ENCODE measurements at regions not wholly inside any gene's neighbourhood (a gene's known extent, or its start where the extent isn't known, plus 50 kb on each side); places are given as distances from the start of the nearest gene placed in this dataset.

GRCh38 chr20:3312940-3313682 lies 74.1 kb upstream of the SLC4A11 start:
- ATAC-seq (peak; percentile 54; the same call in 1 of the 3 replicates), FAIRE-seq (no peak), DNase-seq (ENCODE audit: extremely low read depth in 1 of 4, low spot score in 3 of 4) (no peak)
- Histone ChIP-seq H3K9ac (ENCODE audit: insufficient read depth in 1 of 2, low read depth in 2 of 2, low read length in 2 of 2) (no peak overlapping the region), H3K27ac (ENCODE audit: extremely low read depth, low read depth, low read length) (no peak overlapping the region), H3K79me2 (ENCODE audit: control insufficient read depth, insufficient read depth, low read length) (no peaks in the 10 kb centered on the region), H3K9me3 (replicated peaks; ENCODE audit: control insufficient read depth, insufficient read depth, low read depth, low read length) (no peaks in the 10 kb centered on the region), H3K36me3 (ENCODE audit: control insufficient read depth, insufficient read depth, low read length) (peaks cover 3% of the 10 kb centered on the region; the same call in 1 of the 3 replicates), H3K27me3 (ENCODE audit: control insufficient read depth in 2 of 2, insufficient read depth in 2 of 2, low read length in 2 of 2) (no peaks in the 10 kb centered on the region), H4K20me1 (replicated peaks; ENCODE audit: control insufficient read depth, insufficient read depth, low read length) (no peaks in the 10 kb centered on the region), H3K4me1 (replicated peaks in 1 of 2; ENCODE audit: control insufficient read depth in 2 of 2, insufficient read depth in 2 of 2, low read length in 2 of 2) (peaks cover 0 to 5% of the 10 kb centered on the region in 2 experiments; a peak in 3 of 5 replicates), H3K4me2 (ENCODE audit: insufficient read depth, low read length) (no peak overlapping the region), H3K9me1 (ENCODE audit: control insufficient read depth, insufficient read depth, low read length) (no peaks in the 10 kb centered on the region), H3K4me3 (no peak overlapping the region), H2AFZ (ENCODE audit: low read depth, low read length) (no peak overlapping the region)
- CTCF ChIA-PET (ENCODE audit: low intra/inter-chr PET ratio): no interaction called here
- no TSS peak for BruUV-seq (replicated peaks)
- in situ Hi-C loops (cut with MboI): no loop called here
- POLR2A ChIA-PET: interaction anchor here (0.7 kb wide), 1 partner anchor 19 kb away, joined by 3 read pairs; no protein-coding TSS in a partner anchor
- intact Hi-C loops (cut with micrococcal nuclease): no loop called here
- WGBS (ENCODE audit: insufficient coverage, low coverage, missing lambda C conversion rate): 4% methylated on average over 2 of the region's 2 CpGs
- no peak for TF ChIP-seq RBFOX2 (IDR thresholded peaks at IDR 0.05; ENCODE audit: low read depth, low read length)
- TF ChIP-seq PATZ1 (CRISPR knock-in tag; IDR thresholded peaks at IDR 0.05; ENCODE audit: borderline replicate concordance): no peak
- TF ChIP-seq XRCC4 (IDR thresholded peaks at IDR 0.05; ENCODE audit: extremely low read depth, insufficient read depth, insufficient read length): no peak
- no peak for TF ChIP-seq TFE3 (CRISPR knock-in tag; IDR thresholded peaks at IDR 0.05)
- no peak for TF ChIP-seq HINFP (tag; conservative IDR thresholded peaks at IDR 0.05; ENCODE audit: low read depth)
- TF ChIP-seq MAFF (IDR thresholded peaks at IDR 0.05; ENCODE audit: low read length): 0 out of 2 replicates have a peak, but pooled peaks have one; percentile 48
- no peak for TF ChIP-seq VEZF1 (CRISPR knock-in tag; IDR thresholded peaks at IDR 0.05)
- TF ChIP-seq CEBPG (CRISPR knock-in tag; IDR thresholded peaks at IDR 0.05): peak; percentile 61; the same call in 1 of the 2 replicates
- peak; percentile 44 to 91; a peak in 2 of 4 replicates for TF ChIP-seq CEBPG (tag; conservative IDR thresholded peaks at IDR 0.05 in 1 of 2, IDR thresholded peaks at IDR 0.05 in 1 of 2)
- TF ChIP-seq MAFK (IDR thresholded peaks at IDR 0.05; ENCODE audit: low read length): peak; percentile 38; the same call in 1 of the 2 replicates
- TF ChIP-seq ELF4 (CRISPR knock-in tag; IDR thresholded peaks at IDR 0.05): no peak
- no peak for TF ChIP-seq LCOR (CRISPR knock-in tag; IDR thresholded peaks at IDR 0.05)
- no peak for TF ChIP-seq DIDO1 (tag; IDR thresholded peaks at IDR 0.05; ENCODE audit: low read depth)
- TF ChIP-seq C11orf30 (IDR thresholded peaks at IDR 0.05; ENCODE audit: low read depth): peak; percentile 51; the same call in 1 of the 2 replicates
- TF ChIP-seq ZNF316 (IDR thresholded peaks at IDR 0.05): peak; percentile 75
- TF ChIP-seq POU5F1 (IDR thresholded peaks at IDR 0.05; ENCODE audit: borderline replicate concordance, low read depth, low read length, partially characterized antibody): no peak
